ENCODE measurements at regions not wholly inside any gene's neighbourhood (a gene's known extent, or its start where the extent isn't known, plus 50 kb on each side); places are given as distances from the start of the nearest gene placed in this dataset.

- Histone ChIP-seq H3K9me3 (ENCODE audit: insufficient read depth, low read length) (no peaks in the 10 kb centered on the region), H3K36me3 (replicated peaks; ENCODE audit: low read depth, low read length) (no peaks in the 10 kb centered on the region), H3K79me2 (ENCODE audit: low read length) (no peaks in the 10 kb centered on the region), H3K9ac (ENCODE audit: low read length) (no peak overlapping the region), H3K4me1 (ENCODE audit: low read length) (no peaks in the 10 kb centered on the region), H3K4me3 (ENCODE audit: low read length) (no peak overlapping the region), H3K27me3 (ENCODE audit: low read depth, low read length) (no peaks in the 10 kb centered on the region), H3K4me2 (ENCODE audit: low read length) (no peak overlapping the region), H3K27ac (ENCODE audit: low read length) (no peak overlapping the region), H4K20me1 (ENCODE audit: insufficient read depth, low read length) (no peaks in the 10 kb centered on the region), H2AFZ (ENCODE audit: low read depth, low read length) (no peak overlapping the region)
- TF ChIP-seq CTCF (IDR thresholded peaks at IDR 0.05; ENCODE audit: low read depth, low read length) = no peak
- TF ChIP-seq EZH2phosphoT487 (IDR thresholded peaks at IDR 0.05; ENCODE audit: low read depth) = no peak
Measured at GRCh38 chr16:13517841-13518240, 402.1 kb upstream of the ERCC4 start.

GRCh38 chr16:13519871-13520270 lies 400.1 kb upstream of the ERCC4 start:
- Histone ChIP-seq H3K4me2 (ENCODE audit: low read length) (no peak overlapping the region), H3K9me3 (ENCODE audit: insufficient read depth, low read length) (no peaks in the 10 kb centered on the region), H3K27ac (ENCODE audit: low read length) (no peak overlapping the region), H2AFZ (ENCODE audit: low read depth, low read length) (no peak overlapping the region), H3K79me2 (ENCODE audit: low read length) (no peaks in the 10 kb centered on the region), H3K27me3 (ENCODE audit: low read depth, low read length) (no peaks in the 10 kb centered on the region), H3K4me3 (ENCODE audit: low read length) (no peak overlapping the region), H3K36me3 (replicated peaks; ENCODE audit: low read depth, low read length) (no peaks in the 10 kb centered on the region), H3K4me1 (ENCODE audit: low read length) (no peaks in the 10 kb centered on the region), H4K20me1 (ENCODE audit: insufficient read depth, low read length) (no peaks in the 10 kb centered on the region), H3K9ac (ENCODE audit: low read length) (no peak overlapping the region)
- no peak for TF ChIP-seq EZH2phosphoT487 (IDR thresholded peaks at IDR 0.05; ENCODE audit: low read depth)
- TF ChIP-seq CTCF (IDR thresholded peaks at IDR 0.05; ENCODE audit: low read depth, low read length) = no peak

GRCh38 chr16:13521356-13521755 lies 398.6 kb upstream of the ERCC4 start:
- no peak overlapping the region for H3K4me3 ChIP-seq (ENCODE audit: low read length)
- no peaks in the 10 kb centered on the region for H3K4me1 ChIP-seq (ENCODE audit: low read length)
- H3K79me2 ChIP-seq (ENCODE audit: low read length) = no peaks in the 10 kb centered on the region
- no peaks in the 10 kb centered on the region for H3K36me3 ChIP-seq (replicated peaks; ENCODE audit: low read depth, low read length)
- no peak overlapping the region for H2AFZ ChIP-seq (ENCODE audit: low read depth, low read length)
- H3K9ac ChIP-seq (ENCODE audit: low read length) = no peak overlapping the region
- H3K27me3 ChIP-seq (ENCODE audit: low read depth, low read length) = no peaks in the 10 kb centered on the region
- H3K27ac ChIP-seq (ENCODE audit: low read length) = no peak overlapping the region
- H3K4me2 ChIP-seq (ENCODE audit: low read length) = no peak overlapping the region
- H4K20me1 ChIP-seq (ENCODE audit: insufficient read depth, low read length) = no peaks in the 10 kb centered on the region
- TF ChIP-seq EZH2phosphoT487 (IDR thresholded peaks at IDR 0.05; ENCODE audit: low read depth) (no peak), CTCF (IDR thresholded peaks at IDR 0.05; ENCODE audit: low read depth, low read length) (no peak)
- no peaks in the 10 kb centered on the region for H3K9me3 ChIP-seq (ENCODE audit: insufficient read depth, low read length)

GRCh38 chr16:13527332-13527731 lies 392.6 kb upstream of the ERCC4 start:
- Histone ChIP-seq H3K4me3 (ENCODE audit: low read length) (no peak overlapping the region), H3K36me3 (replicated peaks; ENCODE audit: low read depth, low read length) (no peaks in the 10 kb centered on the region), H4K20me1 (ENCODE audit: insufficient read depth, low read length) (no peaks in the 10 kb centered on the region), H3K27me3 (ENCODE audit: low read depth, low read length) (no peaks in the 10 kb centered on the region), H3K79me2 (ENCODE audit: low read length) (no peaks in the 10 kb centered on the region), H2AFZ (ENCODE audit: low read depth, low read length) (no peak overlapping the region), H3K4me2 (ENCODE audit: low read length) (no peak overlapping the region), H3K27ac (ENCODE audit: low read length) (no peak overlapping the region), H3K9ac (ENCODE audit: low read length) (no peak overlapping the region), H3K4me1 (ENCODE audit: low read length) (peaks cover 8% of the 10 kb centered on the region), H3K9me3 (ENCODE audit: insufficient read depth, low read length) (no peaks in the 10 kb centered on the region)
- TF ChIP-seq CTCF (IDR thresholded peaks at IDR 0.05; ENCODE audit: low read depth, low read length) (no peak), EZH2phosphoT487 (IDR thresholded peaks at IDR 0.05; ENCODE audit: low read depth) (no peak)

Data from OCI-LY3 (cell line).